ENCODE measurements at regions not wholly inside any gene's neighbourhood (a gene's known extent, or its start where the extent isn't known, plus 50 kb on each side); places are given as distances from the start of the nearest gene placed in this dataset.

DNA sequence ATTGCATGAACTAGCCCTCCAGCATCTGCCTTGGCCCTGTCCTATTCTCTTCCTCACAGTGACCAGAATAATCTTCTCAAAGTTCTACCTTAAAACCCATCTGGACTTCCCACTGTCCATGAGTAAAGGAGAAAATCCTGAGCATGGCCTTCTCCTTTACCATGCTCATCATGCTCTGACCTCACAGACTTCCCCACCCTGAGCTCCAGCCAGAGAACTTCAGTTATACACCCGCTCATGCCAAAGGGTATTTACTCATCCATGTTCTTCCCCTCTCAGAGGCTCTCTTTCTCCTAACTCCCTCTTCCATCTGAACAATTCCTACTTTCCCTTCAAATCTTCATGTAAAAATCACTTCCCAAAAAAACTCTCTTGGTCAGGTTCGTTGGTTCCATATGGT lies 188.4 kb downstream of the SETD4 start:
- Histone ChIP-seq H3K4me3 (replicated peaks; ENCODE audit: insufficient read depth, low read length) (no peak overlapping the region), H3K27ac (replicated peaks) (no peak overlapping the region), H3K27me3 (ENCODE audit: insufficient read depth, poor library complexity, severe bottlenecking) (no peaks in the 10 kb centered on the region)
- DNase-seq (ENCODE audit: low read depth in 1 of 2, low spot score in 1 of 2), result no peak
- TF ChIP-seq POLR2AphosphoS5 (IDR thresholded peaks at IDR 0.05; ENCODE audit: low read depth) (no peak), SPI1 (IDR thresholded peaks at IDR 0.05; ENCODE audit: borderline replicate concordance, low read depth) (no peak)

DNA sequence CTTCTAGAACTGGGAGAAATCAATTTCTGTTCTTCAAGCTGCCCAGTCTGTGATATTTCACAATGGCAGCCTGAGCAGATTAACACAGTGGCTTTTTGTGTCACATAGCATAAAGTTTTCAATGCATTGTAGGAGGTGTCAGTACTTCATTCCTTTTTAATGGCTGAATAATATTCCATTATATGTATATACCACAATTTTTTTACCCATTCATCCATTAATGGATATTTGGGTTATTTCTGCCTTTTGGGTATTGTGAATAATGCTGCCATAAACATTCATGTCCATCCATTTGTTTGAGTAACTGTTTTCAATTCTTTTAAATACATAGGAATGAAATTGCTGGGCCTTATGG lies 191.5 kb downstream of the SETD4 start:
- Histone ChIP-seq H3K27ac (replicated peaks) (no peak overlapping the region), H3K4me3 (replicated peaks; ENCODE audit: insufficient read depth, low read length) (no peak overlapping the region), H3K27me3 (ENCODE audit: insufficient read depth, poor library complexity, severe bottlenecking) (no peaks in the 10 kb centered on the region)
- DNase-seq (ENCODE audit: low read depth in 1 of 2, low spot score in 1 of 2), result no peak
- TF ChIP-seq, protein P1, sequence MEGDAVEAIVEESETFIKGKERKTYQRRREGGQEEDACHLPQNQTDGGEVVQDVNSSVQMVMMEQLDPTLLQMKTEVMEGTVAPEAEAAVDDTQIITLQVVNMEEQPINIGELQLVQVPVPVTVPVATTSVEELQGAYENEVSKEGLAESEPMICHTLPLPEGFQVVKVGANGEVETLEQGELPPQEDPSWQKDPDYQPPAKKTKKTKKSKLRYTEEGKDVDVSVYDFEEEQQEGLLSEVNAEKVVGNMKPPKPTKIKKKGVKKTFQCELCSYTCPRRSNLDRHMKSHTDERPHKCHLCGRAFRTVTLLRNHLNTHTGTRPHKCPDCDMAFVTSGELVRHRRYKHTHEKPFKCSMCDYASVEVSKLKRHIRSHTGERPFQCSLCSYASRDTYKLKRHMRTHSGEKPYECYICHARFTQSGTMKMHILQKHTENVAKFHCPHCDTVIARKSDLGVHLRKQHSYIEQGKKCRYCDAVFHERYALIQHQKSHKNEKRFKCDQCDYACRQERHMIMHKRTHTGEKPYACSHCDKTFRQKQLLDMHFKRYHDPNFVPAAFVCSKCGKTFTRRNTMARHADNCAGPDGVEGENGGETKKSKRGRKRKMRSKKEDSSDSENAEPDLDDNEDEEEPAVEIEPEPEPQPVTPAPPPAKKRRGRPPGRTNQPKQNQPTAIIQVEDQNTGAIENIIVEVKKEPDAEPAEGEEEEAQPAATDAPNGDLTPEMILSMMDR (IDR thresholded peaks at IDR 0.05; ENCODE audit: insufficient read depth, low read length), result no peak
- no peak for TF ChIP-seq POLR2AphosphoS5 (IDR thresholded peaks at IDR 0.05; ENCODE audit: low read depth)

DNA sequence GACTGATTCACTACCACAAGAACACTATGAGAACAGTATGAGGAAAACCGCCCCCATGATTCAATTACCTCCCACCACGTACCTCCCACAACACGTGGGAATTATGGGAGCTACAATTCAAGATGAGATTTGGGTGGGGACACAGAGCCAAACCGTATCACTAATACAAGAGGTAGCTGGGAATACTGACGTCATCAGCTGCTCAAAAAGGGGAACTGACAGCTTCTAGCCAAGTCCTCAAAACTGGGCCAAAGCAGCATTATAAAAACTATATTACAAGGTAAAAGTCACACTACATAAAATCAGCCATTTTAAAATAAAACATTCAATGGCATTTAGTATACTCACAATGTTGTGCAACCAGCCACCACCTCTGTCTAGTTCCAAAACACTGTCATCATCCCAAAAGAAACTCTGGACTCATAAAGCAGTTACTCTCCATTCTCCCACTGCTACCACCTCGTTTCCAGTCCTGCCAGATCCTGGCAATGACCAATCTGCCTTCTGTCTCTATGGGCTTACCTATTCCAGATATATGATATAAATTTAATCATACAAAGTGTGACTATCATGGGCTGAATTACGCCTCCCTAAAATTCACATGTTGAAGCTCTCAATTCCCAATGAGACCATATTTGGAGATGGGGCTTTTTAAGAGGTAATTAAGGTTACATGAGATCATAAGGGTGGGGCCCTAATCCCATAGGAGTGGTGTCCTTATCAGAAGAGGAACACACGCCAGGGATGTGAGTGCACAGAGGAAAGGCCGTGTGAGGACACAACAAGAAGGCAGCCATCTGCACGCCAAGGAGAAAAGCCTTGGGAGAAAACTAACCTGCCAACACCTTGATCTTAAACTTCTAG lies 192.1 kb downstream of the SETD4 start:
- DNase-seq (ENCODE audit: low read depth in 1 of 2, low spot score in 1 of 2), result peak in 1 of 2 experiments; percentile 36
- Histone ChIP-seq H3K4me3 (replicated peaks; ENCODE audit: insufficient read depth, low read length) (no peak overlapping the region), H3K27me3 (ENCODE audit: insufficient read depth, poor library complexity, severe bottlenecking) (no peaks in the 10 kb centered on the region), H3K27ac (replicated peaks) (no peak overlapping the region)
- TF ChIP-seq, protein P1 (IDR thresholded peaks at IDR 0.05; ENCODE audit: insufficient read depth, low read length), result no peak
- TF ChIP-seq SPI1 (IDR thresholded peaks at IDR 0.05; ENCODE audit: borderline replicate concordance, low read depth), result peak; percentile 89

DNA sequence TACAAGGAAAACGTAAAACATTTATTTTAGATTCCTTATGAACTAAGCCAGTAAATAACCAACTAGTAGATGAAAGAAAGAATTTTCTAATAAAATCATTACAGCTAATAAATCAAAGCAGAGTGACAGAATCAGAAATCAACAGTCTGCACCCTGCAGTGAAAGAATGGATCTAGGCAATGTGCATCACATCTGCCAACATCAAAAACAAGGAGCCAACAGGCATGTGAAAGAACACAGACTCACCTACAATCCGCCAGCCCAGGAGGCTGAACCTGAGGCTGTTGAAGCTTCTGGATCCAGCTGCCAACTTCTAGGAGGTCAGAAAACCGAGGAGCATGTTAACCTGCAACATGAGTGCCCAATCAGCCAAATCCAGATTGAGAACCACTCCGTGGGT lies 196.3 kb downstream of the SETD4 start:
- Histone ChIP-seq H3K4me3 (replicated peaks; ENCODE audit: insufficient read depth, low read length) (no peak overlapping the region), H3K27ac (replicated peaks) (no peak overlapping the region)
- DNase-seq (ENCODE audit: low read depth in 1 of 2, low spot score in 1 of 2), result no peak

More for the DNA sequence above, 196.3 kb downstream of the SETD4 start:
- H3K27me3 ChIP-seq (ENCODE audit: insufficient read depth, poor library complexity, severe bottlenecking), result no peaks in the 10 kb centered on the region
- TF ChIP-seq POLR2AphosphoS5 (IDR thresholded peaks at IDR 0.05; ENCODE audit: low read depth) (no peak), SPI1 (IDR thresholded peaks at IDR 0.05; ENCODE audit: borderline replicate concordance, low read depth) (no peak), GABPA (IDR thresholded peaks at IDR 0.05; ENCODE audit: low read depth) (no peak)
- TF ChIP-seq, protein P2, sequence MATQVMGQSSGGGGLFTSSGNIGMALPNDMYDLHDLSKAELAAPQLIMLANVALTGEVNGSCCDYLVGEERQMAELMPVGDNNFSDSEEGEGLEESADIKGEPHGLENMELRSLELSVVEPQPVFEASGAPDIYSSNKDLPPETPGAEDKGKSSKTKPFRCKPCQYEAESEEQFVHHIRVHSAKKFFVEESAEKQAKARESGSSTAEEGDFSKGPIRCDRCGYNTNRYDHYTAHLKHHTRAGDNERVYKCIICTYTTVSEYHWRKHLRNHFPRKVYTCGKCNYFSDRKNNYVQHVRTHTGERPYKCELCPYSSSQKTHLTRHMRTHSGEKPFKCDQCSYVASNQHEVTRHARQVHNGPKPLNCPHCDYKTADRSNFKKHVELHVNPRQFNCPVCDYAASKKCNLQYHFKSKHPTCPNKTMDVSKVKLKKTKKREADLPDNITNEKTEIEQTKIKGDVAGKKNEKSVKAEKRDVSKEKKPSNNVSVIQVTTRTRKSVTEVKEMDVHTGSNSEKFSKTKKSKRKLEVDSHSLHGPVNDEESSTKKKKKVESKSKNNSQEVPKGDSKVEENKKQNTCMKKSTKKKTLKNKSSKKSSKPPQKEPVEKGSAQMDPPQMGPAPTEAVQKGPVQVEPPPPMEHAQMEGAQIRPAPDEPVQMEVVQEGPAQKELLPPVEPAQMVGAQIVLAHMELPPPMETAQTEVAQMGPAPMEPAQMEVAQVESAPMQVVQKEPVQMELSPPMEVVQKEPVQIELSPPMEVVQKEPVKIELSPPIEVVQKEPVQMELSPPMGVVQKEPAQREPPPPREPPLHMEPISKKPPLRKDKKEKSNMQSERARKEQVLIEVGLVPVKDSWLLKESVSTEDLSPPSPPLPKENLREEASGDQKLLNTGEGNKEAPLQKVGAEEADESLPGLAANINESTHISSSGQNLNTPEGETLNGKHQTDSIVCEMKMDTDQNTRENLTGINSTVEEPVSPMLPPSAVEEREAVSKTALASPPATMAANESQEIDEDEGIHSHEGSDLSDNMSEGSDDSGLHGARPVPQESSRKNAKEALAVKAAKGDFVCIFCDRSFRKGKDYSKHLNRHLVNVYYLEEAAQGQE (IDR thresholded peaks at IDR 0.05; ENCODE audit: insufficient replicate concordance, low read depth), result no peak
- TF ChIP-seq, protein P1 (IDR thresholded peaks at IDR 0.05; ENCODE audit: insufficient read depth, low read length), result no peak

Measured in HL-60 (cell line).